OCI-LY7 (cell line): ENCODE measurements at regions not wholly inside any gene's neighbourhood (a gene's known extent, or its start where the extent isn't known, plus 50 kb on each side); places are given as distances from the start of the nearest gene placed in this dataset.

Experiments used
- BruUV-seq: library from RNA; stranded (reverse); fragments of 400-500 nt; replicated peaks from 2 replicates; lab custom pipeline; 2021; lab: Mats Ljungman, UMichigan
- CTCF ChIA-PET: fragments of 300-600 bp; sonication (Branson Sonifier 250); formaldehyde crosslinking; loops from one replicate; lab custom pipeline; 2022; ENCODE audit warnings: antibody characterized with exemption; ENCODE audit not compliant: unreplicated experiment; lab: Charles Lee
- POLR2A ChIA-PET: fragments of 300-600 bp; sonication (Branson Sonifier 250); formaldehyde crosslinking; loops from one replicate; lab custom pipeline; 2022; ENCODE audit warnings: antibody characterized with exemption; lab: Charles Lee
- DNase-seq: peaks from one replicate; pipeline ENCODE4 v3.0.0-alpha.2; 2015; ENCODE audit warnings: low spot score
- H2AFZ ChIP-seq: fragments of 200-600 bp; sonication (generic), shearing (Covaris generic); 2 replicates; pipeline ENCODE4 v1.6.1; 2014; ENCODE audit warnings: mild to moderate bottlenecking, antibody characterized with exemption, low read length, moderate library complexity
- H3K27ac ChIP-seq: fragments of 200-600 bp; sonication (generic); 2 replicates; pipeline ENCODE4 v1.5.1; 2014; ENCODE audit warnings: mixed run types, low read depth, mild to moderate bottlenecking, moderate library complexity, low read length, inconsistent platforms; ENCODE audit not compliant: poor library complexity, severe bottlenecking
- H3K36me3 ChIP-seq: fragments of 200-600 bp; sonication (generic); 2 replicates; pipeline ENCODE4 v1.6.1; 2014; ENCODE audit warnings: mild to moderate bottlenecking, antibody characterized with exemption, low read length, moderate library complexity, mixed read lengths; ENCODE audit not compliant: insufficient read depth
- H3K4me1 ChIP-seq: fragments of 200-600 bp; sonication (generic); 2 replicates; pipeline ENCODE4 v1.5.1; 2014; ENCODE audit warnings: mild to moderate bottlenecking, low read length; ENCODE audit not compliant: insufficient read depth, poor library complexity, severe bottlenecking
- H3K4me2 ChIP-seq: fragments of 200-600 bp; sonication (generic); 2 replicates; pipeline ENCODE4 v1.6.1; 2014; ENCODE audit warnings: mild to moderate bottlenecking, low read length
- H3K4me3 ChIP-seq: fragments of 200-600 bp; sonication (generic); 2 replicates; pipeline ENCODE4 v1.5.1; 2014; ENCODE audit warnings: mild to moderate bottlenecking, low read depth, low read length; ENCODE audit not compliant: poor library complexity, severe bottlenecking
- H3K79me2 ChIP-seq: fragments of 200-600 bp; sonication (generic); 2 replicates; pipeline ENCODE4 v1.6.1; 2016; ENCODE audit warnings: low read depth, mild to moderate bottlenecking, low read length, moderate library complexity, mixed read lengths; ENCODE audit not compliant: insufficient read depth
- H3K9me2 ChIP-seq: fragments of 200-600 bp; sonication (generic); 2 replicates; pipeline ENCODE4 v1.6.1; 2016; ENCODE audit warnings: mild to moderate bottlenecking, low read length, mixed read lengths; ENCODE audit not compliant: insufficient read depth
- H3K9me3 ChIP-seq: fragments of 200-600 bp; sonication (generic); 2 replicates; pipeline ENCODE4 v1.6.1; 2014; ENCODE audit warnings: mild to moderate bottlenecking, mixed run types, low read length, mixed read lengths
- H4K20me1 ChIP-seq: fragments of 200-600 bp; sonication (generic); 2 replicates; pipeline ENCODE4 v1.6.1; 2014; ENCODE audit warnings: mild to moderate bottlenecking, antibody characterized with exemption, low read length, moderate library complexity, mixed read lengths; ENCODE audit not compliant: insufficient read depth
- CTCF ChIP-seq: fragments of 200-600 bp; sonication (generic); conservative IDR thresholded peaks from 2 replicates; pipeline ENCODE4 v1.5.1; 2014; ENCODE audit warnings: mild to moderate bottlenecking, antibody characterized with exemption, low read length, moderate library complexity, mixed read lengths
- EZH2phosphoT487 ChIP-seq: fragments of 200-600 bp; sonication (generic); IDR thresholded peaks from 2 replicates; pipeline ENCODE4 v1.6.1; 2018; ENCODE audit warnings: low read depth, borderline replicate concordance, mild to moderate bottlenecking, mixed run types, antibody characterized with exemption, low read length, moderate library complexity, mixed read lengths
- intact Hi-C: fragments of 100-400 bp; cut with micrococcal nuclease; formaldehyde crosslinking; loops from one replicate; pipeline ENCODE4 v1.10.0; 2022; ENCODE audit not compliant: unreplicated experiment

GRCh38 chr1:198830412-198830811 lies 191.6 kb downstream of the PTPRC start:
- no TSS peak for BruUV-seq
- Histone ChIP-seq H3K4me3 (no peak overlapping the region), H3K36me3 (no peaks in the 10 kb centered on the region), H2AFZ (no peak overlapping the region), H3K4me1 (no peaks in the 10 kb centered on the region), H3K27ac (no peak overlapping the region), H3K79me2 (no peaks in the 10 kb centered on the region), H4K20me1 (no peaks in the 10 kb centered on the region), H3K4me2 (no peak overlapping the region), H3K9me2 (no peaks in the 10 kb centered on the region), H3K9me3 (no peaks in the 10 kb centered on the region)
- no peak for DNase-seq
- ChIA-PET POLR2A (no interaction called here), CTCF (no interaction called here)
- no peak for TF ChIP-seq EZH2phosphoT487
- no peak for TF ChIP-seq CTCF
- intact Hi-C loops = no loop called here

- intact Hi-C loops = no loop called here
- Histone ChIP-seq H3K4me3 (no peak overlapping the region), H3K36me3 (no peaks in the 10 kb centered on the region), H3K27ac (no peak overlapping the region), H3K4me1 (no peaks in the 10 kb centered on the region), H3K9me2 (no peaks in the 10 kb centered on the region), H3K4me2 (no peak overlapping the region), H4K20me1 (no peaks in the 10 kb centered on the region), H2AFZ (no peak overlapping the region), H3K9me3 (no peaks in the 10 kb centered on the region), H3K79me2 (no peaks in the 10 kb centered on the region)
- TF ChIP-seq CTCF (no peak), EZH2phosphoT487 (no peak)
- DNase-seq = no peak
- ChIA-PET CTCF (no interaction called here), POLR2A (interaction anchor here (0.6 to 2.1 kb wide), 2 partner anchors 213 to 279 kb away, joined by 5 to 6 read pairs; no protein-coding TSS in a partner anchor)
- BruUV-seq = no TSS peak
These were observed 195.1 kb downstream of the PTPRC start for GRCh38 chr1:198833706-198834503.
